Adrenal gland (tissue), 9 donors: ENCODE measurements at regions not wholly inside any gene's neighbourhood (a gene's known extent, or its start where the extent isn't known, plus 50 kb on each side); places are given as distances from the start of the nearest gene placed in this dataset.
A peak's percentile ranks its signal among the peaks of the same experiment; 100 is the strongest.

Experiments used
- DNase-seq, 7 donors: peaks; one replicate each; pipeline ENCODE4 v3.0.0-alpha.2; 2019 to 2020
- H3K27ac ChIP-seq, 5 donors: fragments of 200-600 bp; sonication (generic) in 4 of 5; 1 replicate in 3 of 5; 2 replicates in 2 of 5; pipeline versions ENCODE4 v1.5.1 to v1.8.0; 2016 to 2020; ENCODE audit warnings: mild to moderate bottlenecking in 1 of 5
- H3K27me3 ChIP-seq: fragments of 200-600 bp; 2 replicates; pipeline ENCODE4 v1.8.0; 2021
- H3K36me3 ChIP-seq, 2 donors: fragments of 200-600 bp; replicated peaks in 1 of 2; 1 replicate in 1 of 2; 2 replicates in 1 of 2; pipeline versions ENCODE4 v1.5.1 to v1.8.0; 2018 to 2022
- H3K4me1 ChIP-seq, 2 donors: fragments of 200-600 bp; replicated peaks in 1 of 2; 1 replicate in 1 of 2; 2 replicates in 1 of 2; pipeline versions ENCODE4 v1.5.1 to v1.8.0; 2018 to 2021
- H3K4me3 ChIP-seq, 4 donors: fragments of 200-600 bp; sonication (generic) in 3 of 4; one replicate each; pipeline ENCODE4 v1.5.1; 2016 to 2018
- H3K9me3 ChIP-seq, 3 donors: fragments of 200-600 bp; sonication (generic) in 1 of 3; replicated peaks in 1 of 3; 1 replicate in 2 of 3; 2 replicates in 1 of 3; pipeline versions ENCODE4 v1.5.1 to v1.8.0; 2016 to 2021
- POLR2A ChIP-seq, 2 donors: fragments of 450-650 bp; IDR thresholded peaks; one replicate each; pipeline ENCODE4 v1.6.1; 2017; ENCODE audit warnings: antibody characterized with exemption in 2 of 2, mild to moderate bottlenecking in 2 of 2, moderate library complexity in 1 of 2
- WGBS, 4 donors: extraction: QIAGEN DNeasy Blood & Tissue Kit in 2 of 4; methylation state at CpG; one replicate each; pipeline versions ENCODE4 v1.1.5 to v1.1.7; 2013 to 2017; 5-methylcytosine and 5-hydroxymethylcytosine counted together
- intact Hi-C, 2 donors: fragments of 100-400 bp; cut with DNase I; formaldehyde crosslinking; loops; one replicate each; pipeline versions ENCODE4 v1.14.1 to v1.15.0; 2022 to 2023
- TF ChIP-seq, protein P1 (sequence below), 6 experiments: fragments of 450-650 bp in 4 of 6; fragments of 200-600 bp in 2 of 6; sonication (generic) in 1 of 6; IDR thresholded peaks; 1 replicate in 5 of 6; 2 replicates in 1 of 6; pipeline versions ENCODE4 v1.5.1 to v1.8.0; 2016 to 2021; ENCODE audit warnings: antibody characterized with exemption in 6 of 6, mild to moderate bottlenecking in 2 of 6, moderate library complexity in 1 of 6
- donor health status: healthy with polysubstance abuse.
- donor health status: Bipolar disorder and iron deficiency.
- donor health status: DM: yes; HTN: yes; CAD: no.
- donor health status: DM: no; HTN: no; CAD: no.
- donor health status: DM: no; HTN: no; CAD: no.

DNA sequence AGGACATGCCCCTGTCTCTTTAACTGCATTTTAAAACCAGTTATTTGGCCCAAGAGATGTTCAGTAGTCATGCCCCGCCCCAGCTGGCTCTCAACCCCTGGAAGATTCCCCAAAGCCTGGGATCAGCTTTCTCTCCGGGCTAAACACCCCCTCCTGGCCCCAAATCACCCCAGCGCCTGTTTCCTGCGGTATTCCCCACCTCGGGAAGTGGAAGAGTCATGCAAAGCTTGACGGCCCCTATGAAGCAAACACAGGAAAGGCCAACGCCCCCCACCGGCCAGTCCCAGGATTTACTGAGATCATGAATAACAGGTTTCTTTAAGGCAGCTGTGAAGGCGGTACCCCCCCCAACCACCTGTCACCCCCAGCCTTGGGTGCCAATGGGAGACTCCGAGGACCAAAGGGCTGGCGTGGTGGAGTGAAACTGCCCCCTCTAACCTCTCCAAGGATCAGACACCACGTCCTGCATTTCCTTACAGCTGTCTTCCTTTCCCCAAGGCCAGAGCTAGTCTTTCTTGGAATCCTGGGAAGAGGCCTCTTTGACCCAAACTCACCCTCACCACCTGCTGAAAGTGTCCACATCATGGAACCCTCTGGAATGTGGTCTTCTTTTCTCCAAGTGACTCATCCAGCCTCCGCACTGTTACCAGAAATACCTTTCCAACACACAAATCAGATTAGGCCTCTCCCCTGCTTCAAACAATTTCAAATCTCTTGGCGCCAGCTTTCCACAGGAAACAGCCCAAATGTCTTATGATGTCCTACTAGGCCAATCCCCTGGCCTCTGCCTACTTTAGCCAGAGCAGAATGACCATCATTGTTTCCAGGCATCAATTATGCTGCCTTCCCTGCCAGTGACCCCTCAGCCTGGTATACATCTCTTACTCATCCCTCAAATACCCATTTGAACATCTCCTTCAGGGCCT lies 301.5 kb downstream of the ZEB1 start:
- H3K27me3 ChIP-seq, result no peaks in the 10 kb centered on the region
- H3K36me3 ChIP-seq, result no peaks in the 10 kb centered on the region
- H3K4me1 ChIP-seq, result no peaks in the 10 kb centered on the region
- TF ChIP-seq POLR2A (IDR thresholded peaks at IDR 0.05), result no peak
- TF ChIP-seq, protein P1, sequence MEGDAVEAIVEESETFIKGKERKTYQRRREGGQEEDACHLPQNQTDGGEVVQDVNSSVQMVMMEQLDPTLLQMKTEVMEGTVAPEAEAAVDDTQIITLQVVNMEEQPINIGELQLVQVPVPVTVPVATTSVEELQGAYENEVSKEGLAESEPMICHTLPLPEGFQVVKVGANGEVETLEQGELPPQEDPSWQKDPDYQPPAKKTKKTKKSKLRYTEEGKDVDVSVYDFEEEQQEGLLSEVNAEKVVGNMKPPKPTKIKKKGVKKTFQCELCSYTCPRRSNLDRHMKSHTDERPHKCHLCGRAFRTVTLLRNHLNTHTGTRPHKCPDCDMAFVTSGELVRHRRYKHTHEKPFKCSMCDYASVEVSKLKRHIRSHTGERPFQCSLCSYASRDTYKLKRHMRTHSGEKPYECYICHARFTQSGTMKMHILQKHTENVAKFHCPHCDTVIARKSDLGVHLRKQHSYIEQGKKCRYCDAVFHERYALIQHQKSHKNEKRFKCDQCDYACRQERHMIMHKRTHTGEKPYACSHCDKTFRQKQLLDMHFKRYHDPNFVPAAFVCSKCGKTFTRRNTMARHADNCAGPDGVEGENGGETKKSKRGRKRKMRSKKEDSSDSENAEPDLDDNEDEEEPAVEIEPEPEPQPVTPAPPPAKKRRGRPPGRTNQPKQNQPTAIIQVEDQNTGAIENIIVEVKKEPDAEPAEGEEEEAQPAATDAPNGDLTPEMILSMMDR (IDR thresholded peaks at IDR 0.05), result peak in 2 of 6 experiments; percentile 8 to 12
- 59 to 87% (median 66%) methylated on average over 9 to 14 of the region's 14 CpGs for WGBS, 4 donors
- DNase-seq, result peak in 1 of 7 donors; percentile 32
- H3K27ac ChIP-seq, result no peak overlapping the region
- H3K4me3 ChIP-seq, result no peak overlapping the region
- H3K9me3 ChIP-seq, result no peaks in the 10 kb centered on the region
- intact Hi-C loops, result no loop called here

DNA sequence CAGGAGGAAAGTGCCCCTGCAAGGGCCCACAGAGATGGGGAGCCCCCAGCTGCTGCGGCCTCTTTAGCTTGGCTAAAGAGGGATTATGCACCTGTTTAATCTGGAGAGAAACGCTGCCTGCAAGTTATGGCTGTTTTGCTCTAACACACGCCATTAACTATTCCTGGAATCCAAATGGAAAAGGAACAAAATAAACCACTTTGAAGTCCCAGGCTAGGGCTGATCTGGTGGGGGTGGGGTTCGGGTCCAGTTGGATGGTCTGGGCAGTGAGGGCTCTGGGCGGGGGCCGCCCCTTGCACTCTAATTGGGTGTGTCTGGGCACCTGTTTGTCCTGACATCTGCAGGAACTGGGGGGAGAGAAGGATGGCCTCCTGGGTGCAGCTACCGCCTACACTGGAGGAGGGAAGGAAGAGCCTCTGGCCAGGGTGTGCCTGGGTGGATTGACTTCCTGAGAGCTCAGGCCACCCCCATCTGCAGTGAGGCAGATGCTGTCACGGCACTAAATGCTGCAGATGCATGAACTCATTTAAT lies 300.6 kb downstream of the ZEB1 start:
- Histone ChIP-seq H3K4me3 (no peak overlapping the region), H3K36me3 (no peaks in the 10 kb centered on the region), H3K9me3 (no peaks in the 10 kb centered on the region), H3K4me1 (no peaks in the 10 kb centered on the region), H3K27me3 (no peaks in the 10 kb centered on the region), H3K27ac (no peak overlapping the region)
- 71 to 77% (median 74%) methylated on average over 4 to 8 of the region's 8 CpGs for WGBS, 4 donors
- DNase-seq, result no peak
- intact Hi-C loops, result no loop called here
- TF ChIP-seq, protein P1 (IDR thresholded peaks at IDR 0.05), result no peak
- no peak for TF ChIP-seq POLR2A (IDR thresholded peaks at IDR 0.05)

DNA sequence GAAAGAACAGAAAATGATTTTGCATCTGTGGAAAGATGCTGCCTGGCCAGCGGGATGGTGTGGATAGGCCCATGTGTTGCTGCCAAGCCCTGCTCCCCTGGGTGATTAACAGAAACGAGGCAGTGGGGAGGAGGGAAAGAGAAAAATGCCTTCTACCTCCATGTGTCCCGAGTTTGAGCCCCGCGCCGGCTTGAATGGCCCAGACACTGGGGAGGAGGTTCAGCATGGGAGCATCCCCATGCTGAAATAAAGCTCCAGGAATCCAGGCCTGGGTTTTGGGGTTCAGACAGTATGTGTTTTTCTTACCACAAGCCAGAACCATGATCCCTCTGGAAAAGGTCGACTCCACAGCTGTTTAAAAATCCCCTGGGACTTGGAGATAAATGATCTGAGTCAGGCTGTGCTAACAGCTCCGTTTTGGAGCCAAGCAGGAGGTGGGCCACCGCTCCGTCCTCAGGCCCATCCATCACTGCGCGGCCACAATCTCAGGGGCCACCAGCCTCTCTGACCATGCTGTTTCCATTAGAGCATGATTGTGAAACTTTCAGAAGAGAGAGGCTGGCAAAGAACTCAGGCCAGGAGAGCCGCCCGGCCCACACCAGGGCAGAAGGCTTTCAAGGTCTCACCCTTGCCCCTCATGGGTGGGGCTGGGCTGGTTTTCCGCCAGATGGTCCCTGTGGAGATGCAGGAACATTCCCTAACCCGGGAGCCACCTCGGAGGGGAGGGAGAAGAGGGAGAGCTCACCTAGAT lies 299.7 kb downstream of the ZEB1 start:
- H3K36me3 ChIP-seq, result no peaks in the 10 kb centered on the region
- no peaks in the 10 kb centered on the region for H3K4me1 ChIP-seq
- no peaks in the 10 kb centered on the region for H3K9me3 ChIP-seq
- intact Hi-C loops, result no loop called here
- H3K4me3 ChIP-seq, result no peak overlapping the region
- peak overlapping the region in 1 of 5 donors; percentile 40 for H3K27ac ChIP-seq
- 50 to 64% (median 57%) methylated on average over 10 to 17 of the region's 17 CpGs for WGBS, 4 donors
- no peaks in the 10 kb centered on the region for H3K27me3 ChIP-seq
- TF ChIP-seq POLR2A (IDR thresholded peaks at IDR 0.05), result no peak
- TF ChIP-seq, protein P1 (IDR thresholded peaks at IDR 0.05), result no peak
- peak in 6 of 7 donors; percentile 19 to 64 (median 34) for DNase-seq

DNA sequence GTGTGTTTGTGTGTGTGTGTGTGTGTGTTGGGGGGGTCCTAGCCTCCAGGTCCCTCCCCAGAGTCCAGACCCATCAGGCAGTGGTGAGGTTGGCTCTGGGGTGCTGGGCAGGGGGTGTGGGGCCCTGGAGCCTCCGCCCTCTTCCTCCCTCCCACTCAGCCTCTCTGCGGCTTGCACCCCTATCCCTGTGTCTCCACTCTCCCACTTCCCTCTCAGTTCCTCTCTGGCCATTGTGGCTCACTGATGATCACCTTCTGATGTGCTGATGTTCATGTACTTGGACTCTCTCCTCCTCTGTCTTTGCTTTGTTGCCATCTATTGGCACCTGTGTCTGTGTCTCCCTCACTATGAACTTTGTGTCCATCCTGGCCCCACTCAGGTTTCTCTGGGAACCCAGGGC lies 298.7 kb downstream of the ZEB1 start:
- Histone ChIP-seq H3K4me1 (no peaks in the 10 kb centered on the region), H3K27ac (no peak overlapping the region), H3K4me3 (no peak overlapping the region), H3K36me3 (no peaks in the 10 kb centered on the region), H3K27me3 (no peaks in the 10 kb centered on the region), H3K9me3 (no peaks in the 10 kb centered on the region)
- DNase-seq, result no peak
- intact Hi-C loops, result no loop called here
- no peak for TF ChIP-seq POLR2A (IDR thresholded peaks at IDR 0.05)
- TF ChIP-seq, protein P1 (IDR thresholded peaks at IDR 0.05), result no peak
- 82 to 90% (median 87%) methylated on average over 2 of the region's 2 CpGs for WGBS, 4 donors
